H1 (cell line): ENCODE measurements at regions not wholly inside any gene's neighbourhood (a gene's known extent, or its start where the extent isn't known, plus 50 kb on each side); places are given as distances from the start of the nearest gene placed in this dataset.

Experiments used
- CTCF ChIA-PET: fragments of 300-600 bp; sonication (Branson Sonifier 250); formaldehyde crosslinking; loops from one replicate; lab custom pipeline; 2021; ENCODE audit not compliant: partially characterized antibody; lab: Charles Lee
- POLR2A ChIA-PET: fragments of 300-600 bp; sonication (Branson Sonifier 250); formaldehyde crosslinking; loops from one replicate; lab custom pipeline; 2021; ENCODE audit warnings: inconsistent platforms; ENCODE audit not compliant: partially characterized antibody; lab: Charles Lee
- DNase-seq, 2 experiments: peaks; one replicate each; pipeline versions ENCODE4 v3.0.0 to v3.0.0-alpha.2; 2010 to 2022; ENCODE audit warnings: low spot score in 2 of 2, low read depth in 1 of 2, mixed read lengths in 1 of 2
- FAIRE-seq: peaks from 2 replicates; lab custom pipeline; 2011; peaks lifted over from hg19 to GRCh38; lab: Jason Lieb, UNC
- H2AFZ ChIP-seq: 2 replicates; pipeline ENCODE4 v1.8.1; 2012; ENCODE audit warnings: low read length, inconsistent platforms
- H2AK5ac ChIP-seq: 2 replicates; pipeline ENCODE4 v1.6.1; 2013; ENCODE audit warnings: low read depth, low read length
- H2BK120ac ChIP-seq: replicated peaks from 2 replicates; pipeline ENCODE3; 2013; ENCODE audit warnings: low read depth, low read length, inconsistent platforms
- H2BK12ac ChIP-seq: 2 replicates; pipeline ENCODE4 v1.6.1; 2013; ENCODE audit warnings: low read depth, low read length
- H2BK15ac ChIP-seq: 2 replicates; pipeline ENCODE4 v1.6.1; 2013; ENCODE audit warnings: low read length
- H2BK20ac ChIP-seq: 2 replicates; pipeline ENCODE4 v1.6.1; 2013; ENCODE audit warnings: low read length
- H2BK5ac ChIP-seq: 2 replicates; pipeline ENCODE4 v1.6.1; 2013; ENCODE audit warnings: low read depth, low read length
- H3K14ac ChIP-seq: 2 replicates; pipeline ENCODE4 v1.6.1; 2013; ENCODE audit warnings: inconsistent platforms; ENCODE audit not compliant: insufficient read length
- H3K18ac ChIP-seq: 2 replicates; pipeline ENCODE4 v1.6.1; 2013; ENCODE audit warnings: low read length; ENCODE audit errors: extremely low read depth
- H3K23ac ChIP-seq: 2 replicates; pipeline ENCODE4 v1.6.1; 2013; ENCODE audit warnings: inconsistent platforms; ENCODE audit not compliant: insufficient read length
- H3K23me2 ChIP-seq: 2 replicates; pipeline ENCODE4 v1.6.1; 2013; ENCODE audit warnings: low read depth, low read length
- H3K27ac ChIP-seq: 2 replicates; pipeline ENCODE4 v1.6.1; 2011; ENCODE audit warnings: low read depth, low read length, inconsistent platforms
- H3K27me3 ChIP-seq, 4 experiments: replicated peaks in 1 of 4; 1 replicate in 1 of 4; 2 replicates in 3 of 4; pipeline versions ENCODE4 v1.6.1 to v1.8.1; 2011 to 2013; ENCODE audit warnings: low read length in 3 of 4, mild to moderate bottlenecking in 3 of 4, inconsistent platforms in 2 of 4, mixed read lengths in 2 of 4, moderate library complexity in 1 of 4; ENCODE audit not compliant: control insufficient read depth in 3 of 4, insufficient read depth in 3 of 4; ENCODE audit errors: extremely low read depth in 1 of 4
- H3K36me3 ChIP-seq, 4 experiments: 2 replicates each; pipeline versions ENCODE4 v1.6.1 to v1.8.1; 2011 to 2013; ENCODE audit warnings: mild to moderate bottlenecking in 4 of 4, low read length in 3 of 4, moderate library complexity in 2 of 4, control low read depth in 1 of 4, inconsistent platforms in 1 of 4; ENCODE audit not compliant: insufficient read depth in 4 of 4, control insufficient read depth in 2 of 4
- H3K4ac ChIP-seq: replicated peaks from 2 replicates; pipeline ENCODE3; 2013; ENCODE audit warnings: low read length, low read depth, mixed read lengths, inconsistent platforms; ENCODE audit not compliant: insufficient read length
- H3K4me1 ChIP-seq, 4 experiments: replicated peaks in 1 of 4; 1 replicate in 1 of 4; 2 replicates in 3 of 4; pipeline versions ENCODE4 v1.6.1 to v1.8.1; 2011 to 2013; ENCODE audit warnings: low read length in 3 of 4, inconsistent platforms in 2 of 4, mixed read lengths in 1 of 4; ENCODE audit not compliant: insufficient read depth in 4 of 4, control insufficient read depth in 3 of 4
- H3K4me2 ChIP-seq, 2 experiments: 2 replicates each; pipeline versions ENCODE4 v1.6.1 to v1.8.1; 2011 to 2013; ENCODE audit warnings: low read depth in 2 of 2, low read length in 2 of 2, control low read depth in 1 of 2, inconsistent platforms in 1 of 2, mild to moderate bottlenecking in 1 of 2; ENCODE audit not compliant: insufficient read depth in 1 of 2
- H3K4me3 ChIP-seq, 4 experiments: fragments of 200-600, 300-600 bp in 1 of 4; sonication (generic), shearing (Covaris generic), sonication (Bioruptor Twin) in 1 of 4; 2 replicates each; pipeline versions ENCODE4 v1.5.1 to v1.8.1; 2011 to 2016; ENCODE audit warnings: low read length in 4 of 4, low read depth in 3 of 4, control low read depth in 2 of 4, inconsistent platforms in 2 of 4, mild to moderate bottlenecking in 2 of 4, mixed read lengths in 1 of 4, moderate library complexity in 1 of 4; ENCODE audit not compliant: insufficient read depth in 2 of 4; ENCODE audit errors: extremely low read depth in 1 of 4
- H3K56ac ChIP-seq: replicated peaks from 2 replicates; pipeline ENCODE3; 2013; ENCODE audit warnings: low read depth, mild to moderate bottlenecking, mixed read lengths, low read length, inconsistent platforms; ENCODE audit not compliant: insufficient read length
- H3K79me1 ChIP-seq: 2 replicates; pipeline ENCODE4 v1.6.1; 2013; ENCODE audit warnings: low read depth, low read length, control low read depth
- H3K79me2 ChIP-seq, 2 experiments: 2 replicates each; pipeline versions ENCODE4 v1.6.1 to v1.8.1; 2012 to 2013; ENCODE audit warnings: low read length in 2 of 2, mild to moderate bottlenecking in 2 of 2, inconsistent platforms in 1 of 2; ENCODE audit not compliant: insufficient read depth in 2 of 2, control insufficient read depth in 1 of 2
- H3K9ac ChIP-seq, 4 experiments: replicated peaks in 1 of 4; 1 replicate in 1 of 4; 2 replicates in 3 of 4; pipeline versions ENCODE4 v1.6.1 to v1.8.1; 2011 to 2013; ENCODE audit warnings: low read depth in 3 of 4, low read length in 3 of 4, control low read depth in 2 of 4, mild to moderate bottlenecking in 2 of 4, moderate library complexity in 2 of 4, inconsistent platforms in 1 of 4; ENCODE audit errors: extremely low read depth in 1 of 4
- H3K9me3 ChIP-seq, 2 experiments: 2 replicates each; pipeline versions ENCODE4 v1.6.1 to v1.8.1; 2012 to 2013; ENCODE audit warnings: mild to moderate bottlenecking in 2 of 2, moderate library complexity in 2 of 2, control low read depth in 1 of 2, inconsistent platforms in 1 of 2, low read depth in 1 of 2, low read length in 1 of 2, mixed read lengths in 1 of 2; ENCODE audit not compliant: insufficient read depth in 2 of 2
- H4K20me1 ChIP-seq, 2 experiments: replicated peaks in 1 of 2; 2 replicates each; pipeline versions ENCODE3 to v1.8.1; 2011 to 2013; ENCODE audit warnings: inconsistent platforms in 2 of 2, low read length in 2 of 2, mild to moderate bottlenecking in 1 of 2; ENCODE audit not compliant: insufficient read depth in 2 of 2, control insufficient read depth in 1 of 2
- H4K5ac ChIP-seq: 2 replicates; pipeline ENCODE4 v1.6.1; 2013; ENCODE audit warnings: low read length, low read depth, mixed read lengths, inconsistent platforms; ENCODE audit not compliant: insufficient read length
- H4K8ac ChIP-seq: 2 replicates; pipeline ENCODE4 v1.8.0; 2013; ENCODE audit warnings: mild to moderate bottlenecking, moderate library complexity, low read length, inconsistent platforms; ENCODE audit not compliant: insufficient read depth; ENCODE audit errors: extremely low read depth
- H4K91ac ChIP-seq: replicated peaks from 2 replicates; pipeline ENCODE3; 2013; ENCODE audit warnings: low read length, mixed read lengths, inconsistent platforms; ENCODE audit not compliant: insufficient read length
- ATF3 ChIP-seq: IDR thresholded peaks from 2 replicates; pipeline ENCODE4 v1.6.1; 2011; ENCODE audit warnings: low read depth, mild to moderate bottlenecking, low read length; ENCODE audit not compliant: insufficient read depth
- BCL11A ChIP-seq, 2 experiments: IDR thresholded peaks; one replicate each; pipeline ENCODE4 v1.6.1; 2011; ENCODE audit warnings: low read depth in 2 of 2, low read length in 2 of 2, mild to moderate bottlenecking in 2 of 2
- CEBPB ChIP-seq: IDR thresholded peaks from 2 replicates; pipeline ENCODE4 v1.6.1; 2012; ENCODE audit warnings: low read depth, low read length
- CHD1 ChIP-seq: IDR thresholded peaks from 2 replicates; pipeline ENCODE4 v1.6.1; 2012; ENCODE audit warnings: low read depth, low read length, improper control_type of control experiment
- GTF2F1 ChIP-seq: IDR thresholded peaks from 2 replicates; pipeline ENCODE4 v1.6.1; 2012; ENCODE audit warnings: low read depth, low read length, improper control_type of control experiment, borderline replicate concordance
- JUND ChIP-seq: IDR thresholded peaks from 2 replicates; pipeline ENCODE4 v1.6.1; 2011; ENCODE audit warnings: mild to moderate bottlenecking, improper control_type of control experiment, low read length
- KDM5A ChIP-seq: fragments of 200-600 bp; IDR thresholded peaks from 2 replicates; pipeline ENCODE4 v1.7.1; 2012; ENCODE audit warnings: mild to moderate bottlenecking, low read length, inconsistent platforms, mixed read lengths
- RFX5 ChIP-seq: IDR thresholded peaks from 2 replicates; pipeline ENCODE4 v1.6.1; 2011; ENCODE audit warnings: low read depth, low read length, improper control_type of control experiment, borderline replicate concordance
- RNF2 ChIP-seq: fragments of 200-900, 300-1000 bp; sonication (generic); IDR thresholded peaks from 2 replicates; pipeline ENCODE4 v1.7.1; 2016; ENCODE audit warnings: borderline replicate concordance, low read depth, mild to moderate bottlenecking, antibody characterized with exemption, low read length; ENCODE audit not compliant: poor library complexity, severe bottlenecking; ENCODE audit errors: missing control alignments
- RXRA ChIP-seq: IDR thresholded peaks from 2 replicates; pipeline ENCODE4 v1.6.1; 2011; ENCODE audit warnings: low read depth, mild to moderate bottlenecking, low read length, moderate library complexity; ENCODE audit not compliant: insufficient read depth
- SIRT6 ChIP-seq: IDR thresholded peaks from one replicate; pipeline ENCODE4 v1.7.1; 2012; ENCODE audit warnings: low read length, inconsistent platforms
- WGBS, 2 experiments: shearing (Covaris generic) in 1 of 2; methylation state at CpG; one replicate each; pipeline versions ENCODE4 v1.1.6 to v1.1.7; 2013 to 2015; ENCODE audit warnings: low lambda C conversion rate in 2 of 2, mixed read lengths in 2 of 2, inconsistent platforms in 1 of 2, low coverage in 1 of 2, missing lambda C conversion rate in 1 of 2; ENCODE audit not compliant: insufficient replicate concordance in 2 of 2, insufficient coverage in 1 of 2, insufficient read length in 1 of 2; ENCODE audit errors: extremely low coverage in 1 of 2, missing lambda C conversion rate in 1 of 2; 5-methylcytosine and 5-hydroxymethylcytosine counted together
- TF ChIP-seq, protein P1 (sequence below): IDR thresholded peaks from 2 replicates; pipeline ENCODE4 v1.6.1; 2012; ENCODE audit warnings: low read length, inconsistent platforms

DNA sequence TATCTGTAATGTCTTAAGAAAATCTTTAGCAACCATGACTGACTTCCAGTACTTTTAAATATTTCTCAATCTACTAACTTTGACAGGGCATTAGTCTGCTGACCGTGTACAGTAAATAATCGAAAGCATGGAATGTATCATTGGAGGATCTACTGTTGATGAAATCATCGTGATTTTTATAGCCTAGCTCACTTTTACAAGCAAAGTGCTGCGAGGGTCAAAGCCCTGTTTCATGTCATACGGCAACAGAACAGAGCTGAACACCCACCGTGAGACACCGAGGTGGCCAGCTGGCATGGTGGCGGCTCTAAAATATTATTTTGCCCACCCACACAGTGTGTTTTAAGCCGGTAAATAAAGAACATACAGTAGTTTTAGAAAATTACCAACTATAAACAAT, 679.3 kb downstream of the FAT4 start:
- Histone ChIP-seq H4K20me1 (no peaks in the 10 kb centered on the region), H4K8ac (no peak overlapping the region), H3K79me1 (no peaks in the 10 kb centered on the region), H3K4me2 (no peak overlapping the region), H2BK120ac (no peak overlapping the region), H2AK5ac (no peak overlapping the region), H3K23me2 (no peaks in the 10 kb centered on the region), H3K4me3 (no peak overlapping the region), H3K56ac (no peak overlapping the region), H4K5ac (no peak overlapping the region), H3K27ac (no peak overlapping the region), H3K14ac (no peak overlapping the region), H2BK12ac (no peak overlapping the region), H3K79me2 (no peaks in the 10 kb centered on the region), H2BK15ac (no peak overlapping the region), H3K23ac (no peak overlapping the region), H3K4ac (no peak overlapping the region), H3K9me3 (no peaks in the 10 kb centered on the region), H3K18ac (no peak overlapping the region), H3K4me1 (no peaks in the 10 kb centered on the region), H3K9ac (no peak overlapping the region), H2AFZ (no peak overlapping the region), H2BK20ac (no peak overlapping the region), H3K36me3 (no peaks in the 10 kb centered on the region), H4K91ac (no peak overlapping the region), H3K27me3 (no peaks in the 10 kb centered on the region), H2BK5ac (no peak overlapping the region)
- 95% methylated on average over 9 of the region's 9 CpGs; no CpG with 5 or more reads in 1 of the 2 experiments for WGBS, 2 experiments
- FAIRE-seq (no peak), DNase-seq (no peak)
- ChIA-PET CTCF (interaction anchor here (0.5 kb wide), 1 partner anchor 1618 kb away, joined by 4 read pairs; no protein-coding TSS in a partner anchor), POLR2A (no interaction called here)
- no peak for TF ChIP-seq RXRA
- no peak for TF ChIP-seq GTF2F1
- TF ChIP-seq, protein P1, sequence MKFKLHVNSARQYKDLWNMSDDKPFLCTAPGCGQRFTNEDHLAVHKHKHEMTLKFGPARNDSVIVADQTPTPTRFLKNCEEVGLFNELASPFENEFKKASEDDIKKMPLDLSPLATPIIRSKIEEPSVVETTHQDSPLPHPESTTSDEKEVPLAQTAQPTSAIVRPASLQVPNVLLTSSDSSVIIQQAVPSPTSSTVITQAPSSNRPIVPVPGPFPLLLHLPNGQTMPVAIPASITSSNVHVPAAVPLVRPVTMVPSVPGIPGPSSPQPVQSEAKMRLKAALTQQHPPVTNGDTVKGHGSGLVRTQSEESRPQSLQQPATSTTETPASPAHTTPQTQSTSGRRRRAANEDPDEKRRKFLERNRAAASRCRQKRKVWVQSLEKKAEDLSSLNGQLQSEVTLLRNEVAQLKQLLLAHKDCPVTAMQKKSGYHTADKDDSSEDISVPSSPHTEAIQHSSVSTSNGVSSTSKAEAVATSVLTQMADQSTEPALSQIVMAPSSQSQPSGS, result no peak
- no peak for TF ChIP-seq CEBPB
- no peak for TF ChIP-seq JUND
- no peak for TF ChIP-seq BCL11A (IDR thresholded peaks at IDR 0.05; ENCODE audit: low read depth in 2 of 2, low read length in 2 of 2)
- TF ChIP-seq KDM5A, result no peak
- no peak for TF ChIP-seq RFX5
- no peak for TF ChIP-seq RNF2
- no peak for TF ChIP-seq ATF3
- no peak for TF ChIP-seq SIRT6
- no peak for TF ChIP-seq CHD1
